Heart left ventricle (tissue), 16 donors: ENCODE measurements at regions not wholly inside any gene's neighbourhood (a gene's known extent, or its start where the extent isn't known, plus 50 kb on each side); places are given as distances from the start of the nearest gene placed in this dataset.

ENCODE experiments used
- ATAC-seq, 4 donors: fragments of 200-7000 bp; cut with Tn5 transposase; one replicate each; pipeline ENCODE4 v1.9.1; 2020 to 2022; ENCODE audit warnings: moderate library complexity in 4 of 4, mild to moderate bottlenecking in 3 of 4, moderate number of reproducible peaks in 1 of 4
- DNase-seq, 5 donors: peaks; one replicate each; pipeline ENCODE4 v3.0.0-alpha.2; 2020
- H3K27ac ChIP-seq, 12 donors: fragments of 200-600 bp; sonication (generic) in 4 of 12; one replicate each; pipeline versions ENCODE4 v1.5.0 to v1.8.0; 2016 to 2022; ENCODE audit warnings: mild to moderate bottlenecking in 2 of 12
- H3K27me3 ChIP-seq, 9 donors: fragments of 200-600 bp; sonication (generic) in 2 of 9; one replicate each; pipeline versions ENCODE4 v1.5.1 to v1.8.0; 2016 to 2022; ENCODE audit warnings: mild to moderate bottlenecking in 3 of 9
- H3K36me3 ChIP-seq, 9 donors: fragments of 200-600 bp; sonication (generic) in 2 of 9; one replicate each; pipeline versions ENCODE4 v1.5.0 to v1.8.0; 2018 to 2022; ENCODE audit warnings: mild to moderate bottlenecking in 2 of 9
- H3K4me1 ChIP-seq, 12 donors: fragments of 200-600 bp; sonication (generic) in 4 of 12; one replicate each; pipeline versions ENCODE4 v1.5.0 to v1.8.0; 2016 to 2022; ENCODE audit warnings: mild to moderate bottlenecking in 3 of 12
- H3K4me3 ChIP-seq, 12 donors: fragments of 200-600 bp; sonication (generic) in 4 of 12; one replicate each; pipeline versions ENCODE4 v1.5.0 to v1.8.0; 2017 to 2022; ENCODE audit warnings: mild to moderate bottlenecking in 9 of 12, moderate library complexity in 4 of 12
- H3K9me3 ChIP-seq, 12 donors: fragments of 200-600 bp; sonication (generic) in 4 of 12; one replicate each; pipeline versions ENCODE4 v1.5.0 to v1.8.0; 2016 to 2022; ENCODE audit warnings: mild to moderate bottlenecking in 1 of 12
- CTCF ChIP-seq, 12 donors: fragments of 200-600 bp; sonication (generic) in 4 of 12; IDR thresholded peaks; one replicate each; pipeline versions ENCODE4 v1.5.0 to v1.8.0; 2018 to 2022; ENCODE audit warnings: antibody characterized with exemption in 12 of 12, mild to moderate bottlenecking in 5 of 12
- POLR2A ChIP-seq, 2 donors: fragments of 450-650 bp; IDR thresholded peaks; one replicate each; pipeline ENCODE4 v1.6.1; 2017; ENCODE audit warnings: antibody characterized with exemption in 2 of 2, mild to moderate bottlenecking in 2 of 2, moderate library complexity in 2 of 2
- WGBS, 4 donors: extraction: QIAGEN DNeasy Blood & Tissue Kit in 2 of 4; methylation state at CpG; one replicate each; pipeline versions ENCODE4 v1.1.5 to v1.1.7; 2013 to 2018; 5-methylcytosine and 5-hydroxymethylcytosine counted together
- intact Hi-C, 10 donors: fragments of 100-400 bp; cut with DNase I; formaldehyde crosslinking; loops; one replicate each; pipeline versions ENCODE4 v1.11.1 to v1.14.2; 2022
- donor health status: ischemic (EF 13 %, LVEDD 7.1; RV severe dilation, severe dysfunction).
- donor health status: healthy with polysubstance abuse.
- donor health status: DM: no; HTN: yes; CAD: no.
- donor health status: DM: no; HTN: no; CAD: no.
- donor health status: ischemic (EF 25% LVEDD 6.9; RV normal size, moderate dysfunction).
- donor health status: ischemic (EF 25% LVEDD 5.7; RV mildly dilated, moderate dysfunction).
- donor health status: healthy.
- donor health status: DM: yes; HTN: yes; CAD: no.
- donor health status: ischemic (EF 35%, LVEDD 5.7; RV mildly dilated, moderate dysfunction).
- donor health status: nonischemic (EF 11% LVEDD 7.7; RV severe dilation, severe dysfunction).
- donor health status: DM: yes; HTN: yes; CAD: no.
- donor health status: PGD.
- donor health status: ischemic (EF 29% LVEDD 5.4; RV normal size, mild dysfunction).
- donor health status: nonischemic (EF 23%, LVEDD 6.1; RV moderate dilation, normal function).

- Histone ChIP-seq H3K36me3 (no peaks in the 10 kb centered on the region), H3K27ac (peak overlapping the region in 1 of 12 donors; percentile 37), H3K27me3 (peaks cover 0 to 16% (median 0%) of the 10 kb centered on the region in 9 donors), H3K4me3 (no peak overlapping the region), H3K4me1 (no peaks in the 10 kb centered on the region), H3K9me3 (no peaks in the 10 kb centered on the region)
- DNase-seq = no peak
- TF ChIP-seq POLR2A (IDR thresholded peaks at IDR 0.05) (no peak), CTCF (IDR thresholded peaks at IDR 0.05) (no peak)
- 87 to 97% (median 94%) methylated on average over 2 of the region's 2 CpGs for WGBS, 4 donors
- intact Hi-C loops = no loop called here
- ATAC-seq = no peak
These were observed 66.3 kb upstream of the EMX2 start for GRCh38 chr10:117476281-117476680.

DNA sequence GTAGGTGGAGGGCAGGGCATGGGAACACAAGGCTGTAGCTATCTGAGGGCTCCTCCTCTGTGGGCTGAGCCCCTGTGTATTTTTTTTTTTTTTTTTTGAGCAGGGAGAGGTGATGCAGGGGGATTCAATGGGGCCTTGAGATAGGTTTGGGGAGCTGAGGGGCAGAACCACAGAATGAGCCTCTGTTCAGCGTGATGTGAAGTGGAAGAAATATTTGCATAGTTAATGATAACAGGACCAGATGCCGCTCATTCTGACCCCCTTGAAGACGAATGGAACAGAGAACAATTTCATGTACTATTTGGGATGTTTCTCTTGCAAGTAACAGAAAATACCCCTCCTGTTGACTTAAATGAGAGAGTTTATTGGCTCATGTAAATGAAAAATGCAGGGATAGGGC, 69.7 kb upstream of the EMX2 start:
- ATAC-seq = no peak
- intact Hi-C loops = no loop called here
- WGBS, 4 donors = 53 to 60% (median 57%) methylated on average over 3 of the region's 3 CpGs

DNA sequence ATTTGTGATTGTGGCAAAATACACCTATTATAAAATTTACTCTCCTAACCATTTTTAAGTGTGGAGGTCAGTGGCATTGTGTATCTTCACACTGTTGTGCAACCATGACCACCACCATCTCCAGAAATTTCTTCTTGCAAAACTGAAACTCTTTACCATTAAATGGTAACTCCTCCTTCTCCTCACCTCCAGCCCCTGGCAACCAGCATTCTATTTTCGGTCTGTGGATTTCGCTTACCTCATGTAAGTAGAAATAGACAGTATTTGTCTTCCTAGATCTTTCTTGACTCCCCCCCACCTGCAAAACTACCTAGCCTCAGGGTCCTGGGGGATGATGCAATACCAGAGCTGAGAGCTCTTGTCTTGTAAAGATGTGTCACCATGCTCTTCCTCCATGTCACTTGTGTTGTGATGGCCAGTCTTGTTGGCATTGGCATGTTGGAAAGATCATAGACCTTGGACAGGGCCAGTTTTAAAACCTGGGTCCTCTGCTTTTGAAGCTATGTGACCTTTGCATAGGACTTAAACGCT, 71.1 kb upstream of the EMX2 start:
- Histone ChIP-seq H3K27ac (no peak overlapping the region), H3K4me1 (no peaks in the 10 kb centered on the region), H3K4me3 (no peak overlapping the region), H3K27me3 (peaks cover 0 to 12% (median 2%) of the 10 kb centered on the region in 9 donors), H3K36me3 (no peaks in the 10 kb centered on the region), H3K9me3 (no peaks in the 10 kb centered on the region)
- intact Hi-C loops = no loop called here
- no peak for TF ChIP-seq POLR2A (IDR thresholded peaks at IDR 0.05)
- no peak for TF ChIP-seq CTCF (IDR thresholded peaks at IDR 0.05)
- ATAC-seq (no peak), DNase-seq (no peak)
- WGBS, 4 donors = 85 to 93% (median 87%) methylated on average over 3 of the region's 3 CpGs

More for the DNA sequence above, 69.7 kb upstream of the EMX2 start:
- DNase-seq = no peak
- H3K27me3 ChIP-seq = peaks cover 0 to 12% (median 2%) of the 10 kb centered on the region in 9 donors
- TF ChIP-seq CTCF (IDR thresholded peaks at IDR 0.05) (no peak), POLR2A (IDR thresholded peaks at IDR 0.05) (no peak)
- H3K4me1 ChIP-seq = no peaks in the 10 kb centered on the region
- no peak overlapping the region for H3K27ac ChIP-seq
- no peaks in the 10 kb centered on the region for H3K9me3 ChIP-seq
- H3K4me3 ChIP-seq = no peak overlapping the region
- no peaks in the 10 kb centered on the region for H3K36me3 ChIP-seq

DNA sequence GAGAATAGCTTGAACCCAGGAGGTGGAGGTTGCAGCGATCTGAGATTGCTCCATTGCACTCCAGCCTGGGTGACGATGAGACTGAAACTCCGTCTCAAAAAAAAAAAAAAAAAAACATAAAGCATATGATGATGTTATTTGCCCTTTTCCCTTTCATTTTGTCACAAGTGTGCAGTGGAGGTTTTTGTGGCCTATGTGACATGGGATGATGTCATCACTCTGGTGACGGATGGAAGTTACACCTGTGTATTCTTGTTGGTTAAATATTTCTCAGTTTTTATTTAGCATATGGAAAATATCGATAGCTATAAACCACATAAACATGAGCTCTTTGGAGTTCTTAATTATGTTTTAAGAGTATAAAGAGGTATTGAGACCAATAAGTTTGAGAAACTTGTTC, 71.8 kb upstream of the EMX2 start:
- no peak for DNase-seq
- intact Hi-C loops = no loop called here
- WGBS, 4 donors = 68 to 74% (median 72%) methylated on average over 5 of the region's 5 CpGs

More for the DNA sequence above, 71.8 kb upstream of the EMX2 start:
- peaks cover 0 to 12% (median 4%) of the 10 kb centered on the region in 9 donors for H3K27me3 ChIP-seq
- H3K9me3 ChIP-seq = no peaks in the 10 kb centered on the region
- no peak overlapping the region for H3K4me3 ChIP-seq
- no peak for ATAC-seq
- H3K27ac ChIP-seq = no peak overlapping the region
- H3K4me1 ChIP-seq = no peaks in the 10 kb centered on the region
- H3K36me3 ChIP-seq = no peaks in the 10 kb centered on the region
- no peak for TF ChIP-seq CTCF (IDR thresholded peaks at IDR 0.05)
- no peak for TF ChIP-seq POLR2A (IDR thresholded peaks at IDR 0.05)
